HepG2 (cell line): ENCODE measurements at regions not wholly inside any gene's neighbourhood (a gene's known extent, or its start where the extent isn't known, plus 50 kb on each side); places are given as distances from the start of the nearest gene placed in this dataset.

Experiments used
- AFF4 ChIP-seq: sonication (generic); formaldehyde crosslinking; IDR thresholded peaks from 2 replicates; pipeline ENCODE4 v1.4.0; 2020; ENCODE audit warnings: missing genetic modification reagents
- CREBL2 ChIP-seq: sonication (generic); formaldehyde crosslinking; IDR thresholded peaks from 2 replicates; pipeline ENCODE4 v1.8.1; 2023; ENCODE audit warnings: missing genetic modification reagents, mild to moderate bottlenecking, borderline replicate concordance
- ELF1 ChIP-seq: sonication (generic); formaldehyde crosslinking; IDR thresholded peaks from 2 replicates; pipeline ENCODE4 v1.4.0; 2020; ENCODE audit warnings: missing genetic modification reagents
- ELK4 ChIP-seq: sonication (generic); formaldehyde crosslinking; IDR thresholded peaks from 2 replicates; pipeline ENCODE4 v1.9.0; 2021; ENCODE audit warnings: missing genetic modification reagents, borderline replicate concordance
- GLMP ChIP-seq: sonication (generic); formaldehyde crosslinking; IDR thresholded peaks from 2 replicates; pipeline ENCODE4 v1.9.0; 2021; ENCODE audit warnings: missing genetic modification reagents, mild to moderate bottlenecking, borderline replicate concordance
- HMGXB4 ChIP-seq, 2 experiments: sonication (generic) in 1 of 2; formaldehyde crosslinking in 1 of 2; IDR thresholded peaks; 2 replicates each; pipeline versions ENCODE4 v1.4.0 to v1.6.1; 2018 to 2020; ENCODE audit warnings: missing genetic modification reagents in 2 of 2, borderline replicate concordance in 1 of 2, low read depth in 1 of 2, mild to moderate bottlenecking in 1 of 2, missing biosample characterization in 1 of 2
- HOXD1 ChIP-seq: sonication (generic); formaldehyde crosslinking; IDR thresholded peaks from 2 replicates; pipeline ENCODE4 v1.5.0; 2020; ENCODE audit warnings: missing genetic modification reagents
- RAD51 ChIP-seq: fragments of 450-650 bp; IDR thresholded peaks from 2 replicates; pipeline ENCODE4 v1.6.1; 2016; ENCODE audit warnings: borderline replicate concordance
- RXRA ChIP-seq: sonication (generic); formaldehyde crosslinking; IDR thresholded peaks from 2 replicates; pipeline ENCODE4 v1.5.1; 2020; ENCODE audit warnings: missing genetic modification reagents
- TGIF2 ChIP-seq: IDR thresholded peaks from 2 replicates; pipeline ENCODE4 v1.6.1; 2016; ENCODE audit warnings: control low read depth, missing compliant biosample characterization
- ZBTB26 ChIP-seq: IDR thresholded peaks from 2 replicates; pipeline ENCODE4 v1.6.1; 2016; ENCODE audit warnings: missing compliant biosample characterization, missing genetic modification reagents, borderline replicate concordance
- ZKSCAN8 ChIP-seq: IDR thresholded peaks from 2 replicates; pipeline ENCODE4 v1.6.1; 2016; ENCODE audit warnings: borderline replicate concordance, missing genetic modification reagents, missing compliant biosample characterization
- ZMYM4 ChIP-seq: sonication (generic); formaldehyde crosslinking; IDR thresholded peaks from 2 replicates; pipeline ENCODE4 v1.8.1; 2023; ENCODE audit warnings: mild to moderate bottlenecking, missing genetic modification reagents
- ZNF329 ChIP-seq: sonication (generic); formaldehyde crosslinking; IDR thresholded peaks from 2 replicates; pipeline ENCODE4 v1.9.0; 2021; ENCODE audit warnings: low read depth, mild to moderate bottlenecking, missing genetic modification reagents
- ZNF878 ChIP-seq: sonication (generic); formaldehyde crosslinking; IDR thresholded peaks from 2 replicates; pipeline ENCODE4 v1.8.1; 2023; ENCODE audit warnings: mild to moderate bottlenecking, missing genetic modification reagents, moderate library complexity

GRCh38 chr22:27627444-27627833 lies 174.1 kb downstream of the MN1 start (continued):
- no peak for TF ChIP-seq ELK4
- no peak for TF ChIP-seq RAD51
- no peak for TF ChIP-seq ZNF878 (CRISPR knock-in tag)
- TF ChIP-seq HOXD1 (CRISPR knock-in tag), result no peak
- TF ChIP-seq ELF1 (CRISPR knock-in tag), result no peak
- TF ChIP-seq AFF4 (CRISPR knock-in tag), result no peak
- TF ChIP-seq TGIF2 (CRISPR knock-in tag), result no peak
- TF ChIP-seq CREBL2 (CRISPR knock-in tag), result no peak
- no peak for TF ChIP-seq ZNF329 (CRISPR knock-in tag)
- TF ChIP-seq HMGXB4 (CRISPR knock-in tag; IDR thresholded peaks at IDR 0.05; ENCODE audit: borderline replicate concordance in 1 of 2, low read depth in 1 of 2), result peak; percentile 45 to 68; a peak in 2 of 4 replicates
- no peak for TF ChIP-seq RXRA (CRISPR knock-in tag)
- peak; percentile 50; the same call in 1 of the 2 replicates for TF ChIP-seq ZMYM4 (CRISPR knock-in tag)
- no peak for TF ChIP-seq ZKSCAN8 (CRISPR knock-in tag)
- no peak for TF ChIP-seq ZBTB26
- TF ChIP-seq GLMP (CRISPR knock-in tag), result no peak
- TF ChIP-seq, all 625 proteins: peak for 70
